Erythroblast (primary cell): ENCODE measurements at regions not wholly inside any gene's neighbourhood (a gene's known extent, or its start where the extent isn't known, plus 50 kb on each side); places are given as distances from the start of the nearest gene placed in this dataset.

Source experiments
- GATA1 ChIP-seq: IDR thresholded peaks from 2 replicates; pipeline ENCODE4 v1.6.1; 2011; ENCODE audit warnings: low read depth, mild to moderate bottlenecking, control low read depth, low read length, moderate library complexity
- POLR2A ChIP-seq: IDR thresholded peaks from 2 replicates; pipeline ENCODE4 v1.6.1; 2011; ENCODE audit warnings: mild to moderate bottlenecking, low read length

DNA sequence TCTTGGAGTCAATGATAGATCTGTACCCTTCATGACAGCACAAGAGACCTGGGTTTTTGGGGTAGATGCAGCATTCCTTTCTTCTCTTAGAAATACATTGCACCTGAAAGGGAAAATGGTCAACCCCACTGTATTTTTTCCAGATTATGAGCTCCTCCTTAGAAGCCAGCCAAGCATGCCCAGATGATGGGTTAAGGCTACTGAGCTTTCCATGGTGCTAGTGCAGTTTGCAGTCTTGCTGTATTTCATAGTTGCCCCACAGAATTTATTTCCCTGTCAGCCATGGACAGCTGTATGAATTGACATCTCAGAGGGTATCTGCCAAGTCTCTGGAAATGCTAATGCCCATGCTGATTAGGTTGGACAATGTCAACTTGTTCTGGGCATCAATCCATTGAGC lies 73.7 kb upstream of the H2AZ1 start:
- no peak for TF ChIP-seq POLR2A
- TF ChIP-seq GATA1: no peak
